ENCODE measurements at regions not wholly inside any gene's neighbourhood (a gene's known extent, or its start where the extent isn't known, plus 50 kb on each side); places are given as distances from the start of the nearest gene placed in this dataset.

- no peak for TF ChIP-seq USF2 (CRISPR knock-in tag; IDR thresholded peaks at IDR 0.05)
- TF ChIP-seq CTCF (IDR thresholded peaks at IDR 0.05), result no peak
- TF ChIP-seq CREM (CRISPR knock-in tag; IDR thresholded peaks at IDR 0.05), result no peak
- TF ChIP-seq ELF4 (CRISPR knock-in tag; IDR thresholded peaks at IDR 0.05; ENCODE audit: low read depth), result no peak
- TF ChIP-seq MLX (CRISPR knock-in tag; IDR thresholded peaks at IDR 0.05), result no peak
- TF ChIP-seq PRDM15 (CRISPR knock-in tag; IDR thresholded peaks at IDR 0.05), result no peak
- TF ChIP-seq SMAD4 (CRISPR knock-in tag; IDR thresholded peaks at IDR 0.05), result no peak
- no peak for TF ChIP-seq IRF1 (CRISPR knock-in tag; IDR thresholded peaks at IDR 0.05)
- no peak for TF ChIP-seq ATF1 (CRISPR knock-in tag; IDR thresholded peaks at IDR 0.05)
- TF ChIP-seq NR1H2 (CRISPR knock-in tag; IDR thresholded peaks at IDR 0.05), result no peak
- no peak for TF ChIP-seq NFYB (CRISPR knock-in tag; conservative IDR thresholded peaks at IDR 0.05; ENCODE audit: low read depth)
- no peak for TF ChIP-seq ATF2 (CRISPR knock-in tag; IDR thresholded peaks at IDR 0.05; ENCODE audit: borderline replicate concordance, low read depth)
- no peak for TF ChIP-seq CBFB (CRISPR knock-in tag; IDR thresholded peaks at IDR 0.05; ENCODE audit: low read depth)
- TF ChIP-seq HMGXB4 (CRISPR knock-in tag; IDR thresholded peaks at IDR 0.05), result no peak
Observed at GRCh38 chr3:110133971-110134370, 796.6 kb upstream of the DPPA4 start.

Data from WTC11 (cell line).